ENCODE measurements at regions not wholly inside any gene's neighbourhood (a gene's known extent, or its start where the extent isn't known, plus 50 kb on each side); places are given as distances from the start of the nearest gene placed in this dataset.

GRCh38 chr6:63094947-63095346 lies 116.3 kb upstream of the FKBP1C start:
- TF ChIP-seq ZNF398 (tag by site-specific recombination; IDR thresholded peaks at IDR 0.05) (no peak), ZNF335 (tag by site-specific recombination; conservative IDR thresholded peaks at IDR 0.05) (no peak), ELK4 (IDR thresholded peaks at IDR 0.05; ENCODE audit: borderline replicate concordance, low read depth, low read length) (no peak), ZNF311 (tag by site-specific recombination; IDR thresholded peaks at IDR 0.05; ENCODE audit: borderline replicate concordance) (no peak), ZBTB17 (tag by site-specific recombination; IDR thresholded peaks at IDR 0.05) (no peak), ZXDB (tag by site-specific recombination; IDR thresholded peaks at IDR 0.05) (no peak), ZSCAN18 (tag by site-specific recombination; IDR thresholded peaks at IDR 0.05) (no peak), ZNF366 (tag by site-specific recombination; conservative IDR thresholded peaks at IDR 0.05) (no peak)
- TF ChIP-seq, protein P1, sequence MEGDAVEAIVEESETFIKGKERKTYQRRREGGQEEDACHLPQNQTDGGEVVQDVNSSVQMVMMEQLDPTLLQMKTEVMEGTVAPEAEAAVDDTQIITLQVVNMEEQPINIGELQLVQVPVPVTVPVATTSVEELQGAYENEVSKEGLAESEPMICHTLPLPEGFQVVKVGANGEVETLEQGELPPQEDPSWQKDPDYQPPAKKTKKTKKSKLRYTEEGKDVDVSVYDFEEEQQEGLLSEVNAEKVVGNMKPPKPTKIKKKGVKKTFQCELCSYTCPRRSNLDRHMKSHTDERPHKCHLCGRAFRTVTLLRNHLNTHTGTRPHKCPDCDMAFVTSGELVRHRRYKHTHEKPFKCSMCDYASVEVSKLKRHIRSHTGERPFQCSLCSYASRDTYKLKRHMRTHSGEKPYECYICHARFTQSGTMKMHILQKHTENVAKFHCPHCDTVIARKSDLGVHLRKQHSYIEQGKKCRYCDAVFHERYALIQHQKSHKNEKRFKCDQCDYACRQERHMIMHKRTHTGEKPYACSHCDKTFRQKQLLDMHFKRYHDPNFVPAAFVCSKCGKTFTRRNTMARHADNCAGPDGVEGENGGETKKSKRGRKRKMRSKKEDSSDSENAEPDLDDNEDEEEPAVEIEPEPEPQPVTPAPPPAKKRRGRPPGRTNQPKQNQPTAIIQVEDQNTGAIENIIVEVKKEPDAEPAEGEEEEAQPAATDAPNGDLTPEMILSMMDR (tag by site-specific recombination; IDR thresholded peaks at IDR 0.05): no peak
- TF ChIP-seq, protein P2, sequence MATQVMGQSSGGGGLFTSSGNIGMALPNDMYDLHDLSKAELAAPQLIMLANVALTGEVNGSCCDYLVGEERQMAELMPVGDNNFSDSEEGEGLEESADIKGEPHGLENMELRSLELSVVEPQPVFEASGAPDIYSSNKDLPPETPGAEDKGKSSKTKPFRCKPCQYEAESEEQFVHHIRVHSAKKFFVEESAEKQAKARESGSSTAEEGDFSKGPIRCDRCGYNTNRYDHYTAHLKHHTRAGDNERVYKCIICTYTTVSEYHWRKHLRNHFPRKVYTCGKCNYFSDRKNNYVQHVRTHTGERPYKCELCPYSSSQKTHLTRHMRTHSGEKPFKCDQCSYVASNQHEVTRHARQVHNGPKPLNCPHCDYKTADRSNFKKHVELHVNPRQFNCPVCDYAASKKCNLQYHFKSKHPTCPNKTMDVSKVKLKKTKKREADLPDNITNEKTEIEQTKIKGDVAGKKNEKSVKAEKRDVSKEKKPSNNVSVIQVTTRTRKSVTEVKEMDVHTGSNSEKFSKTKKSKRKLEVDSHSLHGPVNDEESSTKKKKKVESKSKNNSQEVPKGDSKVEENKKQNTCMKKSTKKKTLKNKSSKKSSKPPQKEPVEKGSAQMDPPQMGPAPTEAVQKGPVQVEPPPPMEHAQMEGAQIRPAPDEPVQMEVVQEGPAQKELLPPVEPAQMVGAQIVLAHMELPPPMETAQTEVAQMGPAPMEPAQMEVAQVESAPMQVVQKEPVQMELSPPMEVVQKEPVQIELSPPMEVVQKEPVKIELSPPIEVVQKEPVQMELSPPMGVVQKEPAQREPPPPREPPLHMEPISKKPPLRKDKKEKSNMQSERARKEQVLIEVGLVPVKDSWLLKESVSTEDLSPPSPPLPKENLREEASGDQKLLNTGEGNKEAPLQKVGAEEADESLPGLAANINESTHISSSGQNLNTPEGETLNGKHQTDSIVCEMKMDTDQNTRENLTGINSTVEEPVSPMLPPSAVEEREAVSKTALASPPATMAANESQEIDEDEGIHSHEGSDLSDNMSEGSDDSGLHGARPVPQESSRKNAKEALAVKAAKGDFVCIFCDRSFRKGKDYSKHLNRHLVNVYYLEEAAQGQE (tag by site-specific recombination; IDR thresholded peaks at IDR 0.05): no peak
